Activated T-cell treated with anti-CD3 and anti-CD28 coated beads, Interleukin-2, amount 50 U/mL, for 1 hour (primary cell): ENCODE measurements at regions not wholly inside any gene's neighbourhood (a gene's known extent, or its start where the extent isn't known, plus 50 kb on each side); places are given as distances from the start of the nearest gene placed in this dataset.

Experiments
- DNase-seq: peaks from one replicate; pipeline ENCODE4 v3.0.0-alpha.2; 2020

GRCh38 chr15:38189671-38190295 lies 62.9 kb upstream of the SPRED1 start:
- DNase-seq, result no peak

GRCh38 chr15:38190501-38190900 lies 62.1 kb upstream of the SPRED1 start:
- DNase-seq, result no peak

- no peak for DNase-seq
These were observed 60.1 kb upstream of the SPRED1 start for GRCh38 chr15:38192496-38192895.

- DNase-seq, result no peak
These were observed 59.1 kb upstream of the SPRED1 start for GRCh38 chr15:38193496-38193895.

- no peak for DNase-seq
These were observed 57.3 kb upstream of the SPRED1 start for GRCh38 chr15:38195191-38195901.

GRCh38 chr15:38196076-38196475 lies 56.6 kb upstream of the SPRED1 start:
- DNase-seq, result no peak

GRCh38 chr15:38197553-38197952 lies 55.1 kb upstream of the SPRED1 start:
- no peak for DNase-seq

- DNase-seq, result no peak
These were observed 50.9 kb upstream of the SPRED1 start for GRCh38 chr15:38201714-38202113.

GRCh38 chr15:38202361-38202760 lies 50.3 kb upstream of the SPRED1 start:
- DNase-seq, result no peak
